HT1080 (cell line): ENCODE measurements at regions not wholly inside any gene's neighbourhood (a gene's known extent, or its start where the extent isn't known, plus 50 kb on each side); places are given as distances from the start of the nearest gene placed in this dataset.

Experiments used
- DNase-seq: peaks from one replicate; pipeline ENCODE4 v3.0.0-alpha.2; 2015; ENCODE audit warnings: low read depth

- DNase-seq = no peak
These were observed 150.8 kb downstream of the INHBB start for GRCh38 chr2:120496759-120497158.

DNA sequence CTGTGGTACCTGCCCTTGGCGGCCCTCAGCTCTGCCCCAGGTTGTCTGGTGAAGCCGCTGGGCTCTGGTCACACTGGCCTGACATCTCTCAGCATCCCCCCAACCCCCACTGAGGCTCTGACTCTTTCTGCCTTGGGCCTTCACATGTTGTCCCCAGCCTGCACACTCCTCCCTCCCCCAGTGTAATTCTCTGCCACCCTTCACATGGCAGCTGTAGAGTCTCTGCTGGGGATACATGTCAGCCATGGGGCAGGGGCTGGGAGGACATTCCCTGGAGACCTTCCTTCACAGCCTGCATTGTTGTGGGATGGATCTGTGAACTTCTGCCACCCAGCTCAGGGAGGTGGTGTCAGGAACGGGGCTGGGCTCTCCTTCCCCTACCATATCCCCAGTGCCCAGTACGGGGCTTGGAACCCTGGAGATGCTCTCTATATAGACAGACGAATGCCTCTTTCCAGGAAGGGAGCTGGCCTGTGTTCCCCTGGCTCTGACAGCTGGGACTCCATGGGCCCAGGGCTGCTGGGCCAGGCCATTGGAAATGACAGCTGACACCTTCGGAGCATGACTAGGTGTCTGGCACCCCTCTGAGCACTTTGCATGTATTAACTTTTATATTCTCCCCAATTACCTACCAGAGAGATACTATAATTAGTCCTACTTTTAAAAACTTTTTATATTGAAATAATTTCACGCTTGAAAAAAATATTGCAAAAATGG lies 151.5 kb downstream of the INHBB start:
- no peak for DNase-seq

- no peak for DNase-seq
These were observed 152.2 kb downstream of the INHBB start for GRCh38 chr2:120498121-120498520.

- DNase-seq = no peak
These were observed 152.8 kb downstream of the INHBB start for GRCh38 chr2:120498576-120499394.

GRCh38 chr2:120499784-120500495 lies 154.0 kb downstream of the INHBB start:
- DNase-seq = peak; percentile 71

- DNase-seq = no peak
These were observed 155.7 kb downstream of the INHBB start for GRCh38 chr2:120501591-120501990.

- DNase-seq = no peak
These were observed 156.4 kb downstream of the INHBB start for GRCh38 chr2:120502357-120502756.

DNA sequence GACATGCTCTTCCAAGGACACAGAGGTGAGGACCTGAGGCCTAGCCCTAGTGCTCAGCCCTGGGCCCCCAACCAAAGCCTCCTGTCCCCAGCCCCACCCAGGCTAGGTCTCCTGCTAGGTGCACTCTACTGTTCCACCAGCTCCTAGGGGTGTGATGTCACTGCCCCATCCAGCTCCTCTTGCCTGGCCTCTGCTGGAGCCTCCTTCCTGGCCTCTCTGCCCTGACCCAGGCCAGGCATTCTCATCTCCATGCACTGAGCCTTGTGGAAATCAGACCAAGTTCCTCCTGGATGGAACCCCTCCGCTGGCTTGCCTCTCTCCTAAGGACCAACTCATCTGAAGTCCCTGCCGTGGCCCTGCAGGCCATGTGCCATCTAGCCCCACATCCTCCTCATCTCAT lies 156.8 kb downstream of the INHBB start:
- no peak for DNase-seq

DNA sequence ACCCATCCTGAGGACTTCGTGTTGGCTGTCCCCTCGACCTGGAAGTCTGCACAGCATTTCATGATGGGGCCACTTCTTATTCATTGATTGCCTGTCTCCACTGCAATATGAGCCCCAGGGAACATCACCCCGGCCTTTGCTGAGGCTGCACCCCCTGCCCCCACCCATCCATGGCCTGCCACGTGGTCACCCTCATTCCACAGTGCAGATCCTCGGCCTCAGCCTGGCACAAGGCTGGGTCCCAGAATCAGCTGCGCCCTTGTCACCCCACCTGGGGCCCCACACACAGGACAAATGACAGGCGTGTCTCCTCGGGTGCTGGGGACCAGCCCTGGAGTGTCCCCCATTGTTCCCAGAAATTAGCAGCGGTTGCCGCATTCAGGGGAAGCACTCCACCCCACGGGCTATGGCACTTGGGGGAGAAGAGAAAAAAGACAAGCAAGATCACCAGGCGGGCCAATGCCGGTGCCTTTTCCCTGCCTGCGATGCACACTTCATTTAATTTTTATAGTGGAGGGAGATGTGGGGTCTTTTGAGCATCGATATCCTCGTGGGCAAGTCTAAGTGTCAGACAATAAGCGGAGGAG lies 157.4 kb downstream of the INHBB start:
- DNase-seq = no peak

GRCh38 chr2:120503793-120504571 lies 158.0 kb downstream of the INHBB start:
- DNase-seq = peak; percentile 83

DNA sequence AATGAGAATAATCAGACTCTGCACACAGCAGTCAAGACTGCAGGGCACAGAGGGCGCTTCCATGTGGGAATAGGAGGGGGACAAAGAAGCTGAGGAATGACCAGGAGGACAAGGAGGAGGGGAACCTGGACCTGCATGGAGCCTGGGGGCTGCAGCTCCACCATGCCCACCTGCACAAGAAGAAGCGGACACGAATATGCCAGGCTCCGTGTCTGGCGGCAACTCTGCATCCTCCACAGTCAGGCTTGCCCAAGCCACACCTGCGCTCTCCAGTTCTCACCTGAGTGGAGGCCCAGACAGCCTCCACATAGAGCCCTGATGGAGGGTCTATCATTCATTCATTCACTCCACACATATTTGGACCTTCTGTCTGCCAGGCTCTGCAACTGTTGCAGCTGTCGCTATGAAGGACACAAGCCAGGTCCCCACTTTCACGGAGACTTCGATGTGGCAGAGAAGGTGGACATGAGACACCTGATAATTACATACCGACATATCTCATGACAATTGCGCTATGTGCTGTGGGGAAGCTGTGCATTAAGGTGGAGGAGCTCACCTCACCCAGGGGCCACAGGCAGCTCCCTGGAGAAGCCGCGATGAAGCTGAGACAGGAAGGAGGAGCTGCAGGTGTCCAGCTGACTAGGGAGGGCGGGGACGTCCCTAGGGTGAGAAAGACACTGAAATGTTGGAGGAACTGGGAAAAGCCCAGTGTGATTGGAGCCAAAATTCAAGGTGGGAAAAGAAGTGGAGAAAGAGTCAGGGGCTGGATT lies 159.2 kb downstream of the INHBB start:
- no peak for DNase-seq

DNA sequence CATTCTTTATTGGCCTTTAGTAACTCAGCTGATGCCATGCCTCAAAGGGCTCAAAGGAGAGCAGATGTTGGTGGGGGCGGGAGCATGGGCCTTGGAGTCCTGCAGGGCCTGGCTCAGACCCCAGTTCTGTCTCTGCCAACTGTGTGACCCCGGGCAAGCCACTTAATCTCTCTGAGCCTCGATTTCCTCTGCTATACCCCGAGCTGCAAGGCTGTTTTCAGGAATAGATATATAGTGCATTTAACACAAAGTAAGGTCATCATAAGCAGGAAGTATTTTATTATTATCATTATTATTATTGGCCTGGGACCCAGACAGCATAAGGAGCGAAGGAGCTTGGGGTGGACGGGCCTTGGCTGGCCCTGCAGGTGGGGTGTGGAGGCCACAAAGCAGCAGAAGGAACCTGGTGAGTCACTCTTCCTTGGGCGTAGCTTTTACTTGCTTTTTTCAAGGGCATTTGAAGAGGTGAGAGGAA lies 162.7 kb downstream of the INHBB start:
- DNase-seq = peak; percentile 53

- no peak for DNase-seq
These were observed 163.4 kb downstream of the INHBB start for GRCh38 chr2:120509213-120509815.

DNA sequence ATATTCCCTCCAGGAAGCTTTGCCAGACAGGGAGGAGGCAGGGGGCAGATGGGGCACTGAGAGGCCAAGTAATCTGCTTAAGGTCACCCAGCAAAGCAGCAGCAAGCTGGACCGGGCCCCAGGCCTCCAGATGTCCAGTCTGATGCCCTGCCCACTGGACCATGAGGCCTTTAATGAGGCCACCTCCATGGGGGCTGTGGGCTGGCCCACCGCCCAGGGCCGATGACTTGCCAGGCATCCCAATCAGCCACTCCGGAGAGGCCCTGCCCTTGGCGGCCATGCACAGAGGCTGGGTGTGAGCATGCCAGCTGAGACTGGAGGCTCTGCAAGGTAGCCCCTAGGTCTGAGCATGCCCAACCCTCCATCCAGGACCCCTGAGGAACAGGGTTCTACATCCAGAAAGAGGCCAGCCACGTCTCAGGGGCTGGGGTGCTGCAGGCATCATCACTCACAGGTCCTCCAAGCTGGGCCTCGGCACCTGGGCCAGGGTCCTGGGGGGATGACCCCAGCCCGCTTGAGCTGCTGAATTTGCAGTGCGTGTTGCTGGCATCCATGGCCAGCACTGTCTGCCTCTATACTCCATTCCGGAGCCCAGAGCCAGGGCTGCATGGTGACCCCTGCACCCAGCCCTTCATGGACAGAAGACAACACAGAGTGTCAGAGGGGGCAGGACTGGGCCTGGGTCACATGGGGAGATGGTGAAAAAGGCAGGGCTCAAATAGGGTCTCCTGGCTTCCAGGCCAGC lies 164.2 kb downstream of the INHBB start:
- no peak for DNase-seq

DNA sequence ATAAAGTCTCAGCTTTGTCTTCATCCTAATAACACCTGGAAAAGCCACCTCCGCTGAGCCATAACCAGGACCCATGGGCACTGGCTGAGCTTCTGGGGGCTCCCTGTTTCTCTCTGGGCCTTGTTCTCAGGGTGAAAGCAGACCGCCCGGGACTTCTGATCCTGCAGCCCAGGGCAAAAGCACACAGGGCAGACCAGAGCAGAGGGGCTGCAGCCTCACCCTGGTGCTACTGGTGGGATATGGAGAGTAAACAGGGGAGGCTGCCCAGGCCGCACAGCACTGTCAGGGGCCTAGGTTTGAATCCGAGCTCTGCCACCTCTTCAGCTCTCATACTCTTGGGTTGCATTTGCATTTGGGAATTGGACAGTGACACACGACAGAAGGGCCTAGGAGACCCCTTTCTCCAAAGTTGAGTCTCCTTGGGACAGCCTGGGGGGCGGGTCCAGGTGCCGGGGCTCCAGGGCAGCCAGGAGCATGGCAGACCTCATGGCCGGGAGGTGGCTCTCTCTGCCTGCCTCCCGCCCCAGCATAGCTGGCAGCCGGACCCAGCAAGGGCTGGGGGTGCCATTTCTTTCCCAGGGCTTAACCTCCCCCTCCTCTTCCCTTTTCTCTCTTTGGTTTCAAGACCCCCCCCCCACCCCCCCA lies 164.9 kb downstream of the INHBB start:
- DNase-seq = no peak

GRCh38 chr2:120511536-120511935 lies 165.6 kb downstream of the INHBB start:
- DNase-seq = no peak

- no peak for DNase-seq
These were observed 166.2 kb downstream of the INHBB start for GRCh38 chr2:120511947-120512710.
